NB4 (cell line): ENCODE measurements at regions not wholly inside any gene's neighbourhood (a gene's known extent, or its start where the extent isn't known, plus 50 kb on each side); places are given as distances from the start of the nearest gene placed in this dataset.

Source experiments
- DNase-seq: peaks from one replicate; pipeline ENCODE4 v3.0.0; 2010; ENCODE audit warnings: low read depth
- H3K4me3 ChIP-seq: one replicate; pipeline ENCODE4 v1.5.1; 2011; ENCODE audit warnings: mild to moderate bottlenecking, low read depth, low read length, moderate library complexity
- MAX ChIP-seq: IDR thresholded peaks from 2 replicates; pipeline ENCODE4 v1.6.1; 2011; ENCODE audit warnings: low read depth, low read length
- MYC ChIP-seq: IDR thresholded peaks from 2 replicates; pipeline ENCODE4 v1.6.1; 2011; ENCODE audit warnings: low read depth, low read length
- POLR2A ChIP-seq: IDR thresholded peaks from 2 replicates; pipeline ENCODE4 v1.6.1; 2011; ENCODE audit warnings: mild to moderate bottlenecking; ENCODE audit not compliant: insufficient read length; ENCODE audit errors: extremely low read depth
- TF ChIP-seq, protein P1 (sequence below): IDR thresholded peaks from one replicate; pipeline ENCODE4 v1.5.1; 2012; ENCODE audit warnings: low read depth, low read length

- DNase-seq: no peak
- TF ChIP-seq MYC (no peak), POLR2A (no peak), MAX (no peak)
- TF ChIP-seq, protein P1, sequence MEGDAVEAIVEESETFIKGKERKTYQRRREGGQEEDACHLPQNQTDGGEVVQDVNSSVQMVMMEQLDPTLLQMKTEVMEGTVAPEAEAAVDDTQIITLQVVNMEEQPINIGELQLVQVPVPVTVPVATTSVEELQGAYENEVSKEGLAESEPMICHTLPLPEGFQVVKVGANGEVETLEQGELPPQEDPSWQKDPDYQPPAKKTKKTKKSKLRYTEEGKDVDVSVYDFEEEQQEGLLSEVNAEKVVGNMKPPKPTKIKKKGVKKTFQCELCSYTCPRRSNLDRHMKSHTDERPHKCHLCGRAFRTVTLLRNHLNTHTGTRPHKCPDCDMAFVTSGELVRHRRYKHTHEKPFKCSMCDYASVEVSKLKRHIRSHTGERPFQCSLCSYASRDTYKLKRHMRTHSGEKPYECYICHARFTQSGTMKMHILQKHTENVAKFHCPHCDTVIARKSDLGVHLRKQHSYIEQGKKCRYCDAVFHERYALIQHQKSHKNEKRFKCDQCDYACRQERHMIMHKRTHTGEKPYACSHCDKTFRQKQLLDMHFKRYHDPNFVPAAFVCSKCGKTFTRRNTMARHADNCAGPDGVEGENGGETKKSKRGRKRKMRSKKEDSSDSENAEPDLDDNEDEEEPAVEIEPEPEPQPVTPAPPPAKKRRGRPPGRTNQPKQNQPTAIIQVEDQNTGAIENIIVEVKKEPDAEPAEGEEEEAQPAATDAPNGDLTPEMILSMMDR: no peak
- no peak overlapping the region for H3K4me3 ChIP-seq
Measured at GRCh38 chr2:204201507-204201906, 264.9 kb downstream of the ICOS start.

GRCh38 chr2:204202253-204202652 lies 265.7 kb downstream of the ICOS start:
- DNase-seq: no peak
- H3K4me3 ChIP-seq: no peak overlapping the region
- no peak for TF ChIP-seq POLR2A
- no peak for TF ChIP-seq MYC
- TF ChIP-seq, protein P1: no peak
- TF ChIP-seq MAX: no peak

DNA sequence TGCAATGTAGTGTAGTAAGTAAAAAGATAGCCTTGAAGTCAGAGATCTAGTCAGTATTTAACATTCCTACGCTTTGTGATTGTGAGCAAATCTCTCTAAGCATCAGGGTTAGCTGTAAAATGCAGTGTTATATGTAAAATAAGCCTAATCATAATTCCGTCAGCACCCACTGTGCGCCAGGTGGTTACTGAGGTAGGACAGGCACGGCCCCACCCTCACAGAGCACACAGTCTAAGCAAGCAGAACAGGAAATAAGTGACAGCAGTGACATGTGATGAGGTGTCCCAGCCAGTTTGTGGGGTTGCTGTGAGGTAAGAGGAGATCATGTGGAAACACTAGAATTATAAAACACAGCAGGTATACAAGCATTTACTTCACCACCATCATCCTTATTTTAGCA lies 267.1 kb downstream of the ICOS start:
- TF ChIP-seq MAX: no peak
- TF ChIP-seq MYC: no peak
- no peak for TF ChIP-seq POLR2A
- TF ChIP-seq, protein P1: no peak
- no peak overlapping the region for H3K4me3 ChIP-seq
- no peak for DNase-seq

DNA sequence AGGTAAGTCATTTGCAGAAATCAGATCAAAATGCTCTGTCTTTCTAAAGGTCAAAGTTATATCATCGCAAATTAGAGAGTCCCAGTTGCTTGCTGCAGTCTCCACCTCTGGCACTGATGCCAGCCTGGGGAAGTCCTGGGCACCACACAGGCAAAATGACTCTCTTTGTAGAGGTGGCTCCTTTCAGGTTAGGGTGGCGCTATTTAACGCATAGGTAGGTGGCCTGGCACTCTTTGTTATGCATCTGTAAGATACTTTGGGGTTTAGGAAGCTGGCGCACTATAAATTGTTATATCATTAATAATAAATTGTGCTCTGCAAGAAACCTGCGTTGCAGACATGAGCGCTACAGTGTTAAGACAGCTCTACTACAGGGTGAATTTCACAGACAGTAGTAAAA lies 268.5 kb downstream of the ICOS start:
- TF ChIP-seq MYC (no peak), POLR2A (no peak), MAX (no peak)
- TF ChIP-seq, protein P1: no peak
- H3K4me3 ChIP-seq: no peak overlapping the region

DNA sequence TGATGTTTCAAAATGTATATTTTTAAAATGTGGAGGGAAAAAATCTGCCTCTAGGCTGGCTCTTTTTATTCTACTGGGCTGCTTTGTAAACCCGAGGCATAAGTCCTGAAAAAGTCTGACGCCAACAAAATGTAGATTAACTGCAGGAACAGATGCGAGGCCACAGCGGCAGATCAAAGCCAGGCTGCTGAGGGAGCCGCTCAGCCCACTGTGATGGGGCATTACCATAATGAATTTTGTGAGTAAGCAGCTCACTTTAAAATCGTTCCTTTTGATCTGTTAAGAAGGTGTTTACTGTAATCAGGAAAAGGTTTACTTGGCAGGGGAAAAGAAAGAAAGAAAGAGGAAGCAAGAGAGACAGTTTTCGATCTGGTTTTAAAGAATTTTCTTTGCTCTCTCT lies 269.0 kb downstream of the ICOS start:
- H3K4me3 ChIP-seq: no peak overlapping the region
- TF ChIP-seq, protein P1: no peak
- no peak for TF ChIP-seq MYC
- TF ChIP-seq POLR2A: no peak
- TF ChIP-seq MAX: no peak
- no peak for DNase-seq

More for the DNA sequence above, 268.5 kb downstream of the ICOS start:
- DNase-seq: no peak

- TF ChIP-seq MYC: no peak
- TF ChIP-seq, protein P1: no peak
- no peak for TF ChIP-seq POLR2A
- no peak for TF ChIP-seq MAX
Measured at GRCh38 chr2:204207866-204208265, 271.3 kb downstream of the ICOS start.

More at GRCh38 chr2:204207866-204208265, 271.3 kb downstream of the ICOS start:
- DNase-seq: no peak
- no peak overlapping the region for H3K4me3 ChIP-seq
